MCF 10A (cell line): ENCODE measurements at regions not wholly inside any gene's neighbourhood (a gene's known extent, or its start where the extent isn't known, plus 50 kb on each side); places are given as distances from the start of the nearest gene placed in this dataset.

Source experiments
- BruUV-seq: library from RNA; stranded (reverse); fragments of 400-500 nt; replicated peaks from 2 replicates; lab custom pipeline; 2021; lab: Mats Ljungman, UMichigan
- CTCF ChIA-PET: fragments of 300-600 bp; sonication (Branson Sonifier 250); formaldehyde crosslinking; extraction: SDS; loops from one replicate; lab custom pipeline; 2021; ENCODE audit warnings: antibody characterized with exemption, inconsistent platforms; lab: Yijun Ruan, JAX
- POLR2A ChIA-PET: fragments of 300-600, 350-650 bp; sonication (Branson Sonifier 250); formaldehyde crosslinking; extraction: SDS; loops from one replicate; lab custom pipeline; 2020; ENCODE audit warnings: antibody characterized with exemption, inconsistent platforms; lab: Yijun Ruan, JAX
- DNase-seq: peaks from one replicate; pipeline ENCODE4 v3.0.0-alpha.2; 2018; ENCODE audit not compliant: unreplicated experiment
- H3K27ac Mint-ChIP-seq: one replicate; pipeline ENCODE4 v1.8.0; 2022; ENCODE audit warnings: mild to moderate bottlenecking, low read depth, mixed read lengths; ENCODE audit not compliant: unreplicated experiment
- H3K27me3 Mint-ChIP-seq: one replicate; pipeline ENCODE4 v1.8.0; 2022; ENCODE audit warnings: mixed read lengths; ENCODE audit not compliant: insufficient read depth, unreplicated experiment
- H3K36me3 Mint-ChIP-seq: one replicate; pipeline ENCODE4 v1.8.0; 2022; ENCODE audit warnings: mild to moderate bottlenecking, moderate library complexity, mixed read lengths; ENCODE audit not compliant: insufficient read depth, unreplicated experiment
- H3K4me1 Mint-ChIP-seq: one replicate; pipeline ENCODE4 v1.8.0; 2022; ENCODE audit warnings: mixed read lengths; ENCODE audit not compliant: insufficient read depth, unreplicated experiment
- H3K4me3 Mint-ChIP-seq: one replicate; pipeline ENCODE4 v1.8.0; 2022; ENCODE audit warnings: mild to moderate bottlenecking, moderate library complexity, mixed read lengths; ENCODE audit not compliant: unreplicated experiment
- H3K9me3 Mint-ChIP-seq: one replicate; pipeline ENCODE4 v1.8.0; 2022; ENCODE audit warnings: mixed read lengths; ENCODE audit not compliant: unreplicated experiment
- intact Hi-C: fragments of 100-400 bp; cut with micrococcal nuclease; formaldehyde crosslinking; loops from 2 replicates; pipeline ENCODE4 v1.14.1; 2022
- TF ChIP-seq, protein P1 (sequence below): fragments of 200-600 bp; IDR thresholded peaks from one replicate; pipeline ENCODE4 v1.8.0; 2022; ENCODE audit warnings: antibody characterized with exemption, mild to moderate bottlenecking; ENCODE audit not compliant: unreplicated experiment

DNA sequence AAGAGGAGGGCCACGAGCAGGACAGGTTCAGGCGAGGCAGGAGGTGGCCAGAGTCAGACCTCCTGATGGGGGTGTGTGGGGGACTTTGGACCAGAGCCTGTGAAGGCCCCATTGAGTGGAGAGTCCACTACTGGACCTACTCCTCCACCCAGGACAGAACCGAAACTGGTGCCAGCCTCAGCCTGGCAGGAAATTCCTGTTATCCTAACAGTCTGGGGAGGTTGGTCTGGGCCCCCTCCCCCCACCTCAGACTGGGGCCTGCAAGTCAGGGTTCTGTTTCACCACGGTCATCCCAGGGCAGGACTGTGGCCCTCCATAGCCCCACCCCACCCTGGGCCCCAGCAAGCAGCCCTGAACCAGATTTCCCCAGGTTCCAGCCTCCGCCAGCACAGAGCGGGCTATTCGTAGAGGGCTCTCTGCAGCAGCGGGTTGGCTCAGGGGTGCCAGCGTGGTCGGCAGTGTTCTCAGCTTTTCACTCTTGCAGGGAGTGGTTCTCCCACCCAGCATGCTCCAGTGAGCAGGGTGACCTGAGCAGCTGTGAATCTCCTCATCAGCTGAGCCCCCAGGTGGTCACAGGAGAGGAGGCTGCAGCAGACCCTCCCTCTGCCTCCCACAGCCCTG, 217.3 kb downstream of the TBC1D2B start:
- peaks cover 5% of the 10 kb centered on the region for H3K27me3 Mint-ChIP-seq
- BruUV-seq, result no TSS peak
- H3K9me3 Mint-ChIP-seq, result no peaks in the 10 kb centered on the region
- H3K4me1 Mint-ChIP-seq, result peaks cover 8% of the 10 kb centered on the region
- no peak for DNase-seq
- ChIA-PET CTCF (no interaction called here), POLR2A (no interaction called here)
- TF ChIP-seq, protein P1, sequence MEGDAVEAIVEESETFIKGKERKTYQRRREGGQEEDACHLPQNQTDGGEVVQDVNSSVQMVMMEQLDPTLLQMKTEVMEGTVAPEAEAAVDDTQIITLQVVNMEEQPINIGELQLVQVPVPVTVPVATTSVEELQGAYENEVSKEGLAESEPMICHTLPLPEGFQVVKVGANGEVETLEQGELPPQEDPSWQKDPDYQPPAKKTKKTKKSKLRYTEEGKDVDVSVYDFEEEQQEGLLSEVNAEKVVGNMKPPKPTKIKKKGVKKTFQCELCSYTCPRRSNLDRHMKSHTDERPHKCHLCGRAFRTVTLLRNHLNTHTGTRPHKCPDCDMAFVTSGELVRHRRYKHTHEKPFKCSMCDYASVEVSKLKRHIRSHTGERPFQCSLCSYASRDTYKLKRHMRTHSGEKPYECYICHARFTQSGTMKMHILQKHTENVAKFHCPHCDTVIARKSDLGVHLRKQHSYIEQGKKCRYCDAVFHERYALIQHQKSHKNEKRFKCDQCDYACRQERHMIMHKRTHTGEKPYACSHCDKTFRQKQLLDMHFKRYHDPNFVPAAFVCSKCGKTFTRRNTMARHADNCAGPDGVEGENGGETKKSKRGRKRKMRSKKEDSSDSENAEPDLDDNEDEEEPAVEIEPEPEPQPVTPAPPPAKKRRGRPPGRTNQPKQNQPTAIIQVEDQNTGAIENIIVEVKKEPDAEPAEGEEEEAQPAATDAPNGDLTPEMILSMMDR, result no peak
- no peak overlapping the region for H3K4me3 Mint-ChIP-seq
- H3K27ac Mint-ChIP-seq, result no peak overlapping the region
- intact Hi-C loops, result no loop called here
- peaks cover 4% of the 10 kb centered on the region for H3K36me3 Mint-ChIP-seq

DNA sequence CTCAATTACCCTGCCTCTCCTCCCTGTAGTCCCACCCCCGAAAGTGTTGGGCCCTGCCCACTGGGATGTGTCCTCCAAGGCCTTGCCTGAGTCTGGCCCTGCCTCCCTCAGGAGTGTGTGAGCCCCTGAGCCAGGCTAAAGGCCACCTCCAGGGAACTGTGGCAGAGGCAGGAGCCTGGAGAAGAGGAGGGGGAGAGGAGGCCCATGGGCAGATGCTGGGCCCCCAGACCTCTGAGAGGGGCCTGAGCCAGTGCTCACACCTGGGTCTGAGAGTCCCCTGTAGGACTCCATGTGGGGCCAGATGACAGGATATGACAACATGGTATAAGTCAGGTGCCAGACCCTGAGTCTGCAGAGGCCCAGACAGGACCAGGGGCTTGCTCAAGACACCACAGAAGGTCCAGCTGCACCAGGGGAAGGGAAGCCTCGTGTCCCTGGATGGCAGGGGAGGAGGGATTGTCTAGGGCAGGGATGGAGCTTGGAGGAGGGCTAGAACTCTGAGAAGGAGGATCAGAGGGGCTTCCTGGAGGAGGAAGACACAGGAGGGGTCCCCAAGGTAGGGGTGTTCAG, 217.9 kb downstream of the TBC1D2B start:
- peaks cover 4% of the 10 kb centered on the region for H3K36me3 Mint-ChIP-seq

DNA sequence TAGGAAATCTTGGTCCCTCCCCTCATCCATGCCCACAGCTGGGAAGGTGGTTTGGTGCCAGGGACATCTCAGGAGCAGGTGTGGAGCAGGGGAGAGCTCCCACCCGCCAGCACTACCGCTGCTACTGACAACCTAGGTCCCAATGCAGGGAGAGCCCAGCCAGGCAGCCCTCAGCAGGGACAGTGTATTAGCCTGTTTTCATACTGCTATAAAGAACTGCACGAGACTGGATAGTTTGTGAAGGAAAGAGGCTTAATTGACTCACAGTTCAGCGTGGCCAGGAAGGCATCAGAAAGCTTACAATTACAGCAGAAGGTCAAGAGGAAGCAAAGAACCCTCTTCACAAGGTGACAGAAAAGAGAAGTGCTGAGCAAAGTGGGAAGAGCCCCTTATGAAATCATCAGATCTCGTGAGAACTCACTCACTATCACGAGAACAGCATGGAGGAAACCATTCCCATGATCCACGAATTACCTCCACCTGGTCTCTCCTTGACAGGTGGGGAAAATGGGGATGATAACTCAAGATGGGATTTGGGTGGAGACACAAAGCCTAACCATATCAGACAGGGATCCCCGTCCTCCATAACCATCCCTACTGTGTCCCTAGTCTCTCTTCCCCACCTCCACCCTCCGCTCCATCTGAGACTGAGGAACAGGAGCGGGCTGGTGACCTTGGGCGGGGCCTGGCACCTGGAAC, 218.6 kb downstream of the TBC1D2B start:
- Mint-ChIP-seq H3K36me3 (peaks cover 4% of the 10 kb centered on the region), H3K4me1 (peaks cover 8% of the 10 kb centered on the region), H3K4me3 (no peak overlapping the region), H3K9me3 (no peaks in the 10 kb centered on the region), H3K27ac (no peak overlapping the region), H3K27me3 (peaks cover 17% of the 10 kb centered on the region)
- intact Hi-C loops, result no loop called here
- CTCF ChIA-PET, result no interaction called here
- BruUV-seq, result no TSS peak
- TF ChIP-seq, protein P1, result no peak
- POLR2A ChIA-PET, result no interaction called here
- DNase-seq, result no peak

More for the DNA sequence above, 217.9 kb downstream of the TBC1D2B start:
- H3K4me3 Mint-ChIP-seq, result no peak overlapping the region
- BruUV-seq, result no TSS peak
- H3K4me1 Mint-ChIP-seq, result peaks cover 8% of the 10 kb centered on the region
- TF ChIP-seq, protein P1, result no peak
- no peak overlapping the region for H3K27ac Mint-ChIP-seq
- H3K27me3 Mint-ChIP-seq, result peaks cover 11% of the 10 kb centered on the region
- no peak for DNase-seq
- intact Hi-C loops, result no loop called here
- ChIA-PET POLR2A (no interaction called here), CTCF (no interaction called here)
- no peaks in the 10 kb centered on the region for H3K9me3 Mint-ChIP-seq

DNA sequence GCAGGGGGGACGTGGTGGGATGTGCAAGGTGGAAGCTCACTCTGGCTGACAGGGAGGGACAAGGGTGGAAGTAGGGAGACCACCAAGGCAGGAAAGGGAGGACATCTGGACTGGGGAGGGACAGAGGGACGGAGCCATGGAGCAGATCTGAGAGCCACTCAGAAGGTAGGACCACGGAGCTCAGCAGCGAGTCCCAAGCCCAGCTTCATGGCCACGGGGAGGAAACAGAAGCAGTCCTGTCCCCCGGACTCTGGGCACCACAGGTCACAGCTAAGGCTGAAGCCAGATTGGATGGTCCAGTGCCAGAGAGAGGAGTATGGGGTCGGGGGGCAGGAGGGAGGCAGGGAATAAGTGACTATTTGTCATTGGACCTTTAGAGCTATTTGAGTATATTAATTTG, 220.1 kb downstream of the TBC1D2B start:
- DNase-seq, result no peak
- BruUV-seq, result no TSS peak
- no peak overlapping the region for H3K4me3 Mint-ChIP-seq
- H3K4me1 Mint-ChIP-seq, result peaks cover 8% of the 10 kb centered on the region
- no peaks in the 10 kb centered on the region for H3K9me3 Mint-ChIP-seq
- peak overlapping the region; percentile 44 for H3K27ac Mint-ChIP-seq
- peaks cover 32% of the 10 kb centered on the region for H3K27me3 Mint-ChIP-seq
- H3K36me3 Mint-ChIP-seq, result peaks cover 4% of the 10 kb centered on the region
- POLR2A ChIA-PET, result interaction anchor here (0.7 kb wide), 1 partner anchor 8 kb away, joined by 3 read pairs; no protein-coding TSS in a partner anchor
- TF ChIP-seq, protein P1, result no peak
- intact Hi-C loops, result no loop called here
- CTCF ChIA-PET, result interaction anchor here (1.1 to 1.3 kb wide), 3 partner anchors 13 to 91 kb away, joined by 3 to 7 read pairs (median 6); no protein-coding TSS in a partner anchor
